OCI-LY1 (cell line): ENCODE measurements at regions not wholly inside any gene's neighbourhood (a gene's known extent, or its start where the extent isn't known, plus 50 kb on each side); places are given as distances from the start of the nearest gene placed in this dataset.

Experiments
- EZH2 ChIP-seq: fragments of 200-600 bp; sonication (generic), shearing (Covaris generic); IDR thresholded peaks from 2 replicates; pipeline ENCODE4 v1.8.0; 2017; ENCODE audit warnings: borderline replicate concordance, mixed run types, mild to moderate bottlenecking, antibody characterized with exemption, low read length, moderate library complexity, mixed read lengths
- TF ChIP-seq, protein P1 (sequence below): fragments of 200-600 bp; sonication (generic), shearing (Covaris generic); IDR thresholded peaks from 2 replicates; pipeline ENCODE4 v1.5.1; 2017; ENCODE audit warnings: mild to moderate bottlenecking, antibody characterized with exemption, low read length, moderate library complexity, mixed read lengths

- TF ChIP-seq, protein P1, sequence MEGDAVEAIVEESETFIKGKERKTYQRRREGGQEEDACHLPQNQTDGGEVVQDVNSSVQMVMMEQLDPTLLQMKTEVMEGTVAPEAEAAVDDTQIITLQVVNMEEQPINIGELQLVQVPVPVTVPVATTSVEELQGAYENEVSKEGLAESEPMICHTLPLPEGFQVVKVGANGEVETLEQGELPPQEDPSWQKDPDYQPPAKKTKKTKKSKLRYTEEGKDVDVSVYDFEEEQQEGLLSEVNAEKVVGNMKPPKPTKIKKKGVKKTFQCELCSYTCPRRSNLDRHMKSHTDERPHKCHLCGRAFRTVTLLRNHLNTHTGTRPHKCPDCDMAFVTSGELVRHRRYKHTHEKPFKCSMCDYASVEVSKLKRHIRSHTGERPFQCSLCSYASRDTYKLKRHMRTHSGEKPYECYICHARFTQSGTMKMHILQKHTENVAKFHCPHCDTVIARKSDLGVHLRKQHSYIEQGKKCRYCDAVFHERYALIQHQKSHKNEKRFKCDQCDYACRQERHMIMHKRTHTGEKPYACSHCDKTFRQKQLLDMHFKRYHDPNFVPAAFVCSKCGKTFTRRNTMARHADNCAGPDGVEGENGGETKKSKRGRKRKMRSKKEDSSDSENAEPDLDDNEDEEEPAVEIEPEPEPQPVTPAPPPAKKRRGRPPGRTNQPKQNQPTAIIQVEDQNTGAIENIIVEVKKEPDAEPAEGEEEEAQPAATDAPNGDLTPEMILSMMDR, result no peak
- no peak for TF ChIP-seq EZH2
Measured at GRCh38 chr22:48754611-48755058, 1073.0 kb downstream of the BRD1 start.
